BJ (cell line): ENCODE measurements at regions not wholly inside any gene's neighbourhood (a gene's known extent, or its start where the extent isn't known, plus 50 kb on each side); places are given as distances from the start of the nearest gene placed in this dataset.

Experiments
- CTCF ChIA-PET: fragments of 350-600 bp; formaldehyde crosslinking; extraction: SDS; loops from one replicate; lab custom pipeline; 2021; ENCODE audit warnings: antibody characterized with exemption, inconsistent platforms; lab: Yijun Ruan, JAX
- POLR2A ChIA-PET: fragments of 300-600 bp; sonication (Branson Sonifier 250); formaldehyde crosslinking; extraction: SDS; loops from one replicate; lab custom pipeline; 2021; ENCODE audit warnings: antibody characterized with exemption; lab: Charles Lee
- DNase-seq: peaks from one replicate; pipeline ENCODE4 v3.0.0-alpha.2; 2011; ENCODE audit warnings: low read depth
- H3K27me3 ChIP-seq: 2 replicates; pipeline ENCODE4 v1.6.0; 2011; ENCODE audit warnings: low read length; ENCODE audit not compliant: control insufficient read depth, insufficient read depth
- H3K36me3 ChIP-seq: 2 replicates; pipeline ENCODE4 v1.5.1; 2011; ENCODE audit warnings: low read length; ENCODE audit not compliant: control insufficient read depth, insufficient read depth
- H3K4me3 ChIP-seq: 2 replicates; pipeline ENCODE4 v1.5.1; 2011; ENCODE audit warnings: low read depth, mild to moderate bottlenecking, control low read depth, low read length
- TF ChIP-seq, protein P1 (sequence below): IDR thresholded peaks from 2 replicates; pipeline ENCODE4 v1.5.1; 2011; ENCODE audit warnings: low read depth, mild to moderate bottlenecking, control low read depth, inconsistent platforms, low read length, moderate library complexity; ENCODE audit not compliant: insufficient read depth

- no peak for DNase-seq
- Histone ChIP-seq H3K27me3 (no peaks in the 10 kb centered on the region; the same call in 1 of the 2 replicates), H3K36me3 (no peaks in the 10 kb centered on the region), H3K4me3 (no peak overlapping the region)
- TF ChIP-seq, protein P1, sequence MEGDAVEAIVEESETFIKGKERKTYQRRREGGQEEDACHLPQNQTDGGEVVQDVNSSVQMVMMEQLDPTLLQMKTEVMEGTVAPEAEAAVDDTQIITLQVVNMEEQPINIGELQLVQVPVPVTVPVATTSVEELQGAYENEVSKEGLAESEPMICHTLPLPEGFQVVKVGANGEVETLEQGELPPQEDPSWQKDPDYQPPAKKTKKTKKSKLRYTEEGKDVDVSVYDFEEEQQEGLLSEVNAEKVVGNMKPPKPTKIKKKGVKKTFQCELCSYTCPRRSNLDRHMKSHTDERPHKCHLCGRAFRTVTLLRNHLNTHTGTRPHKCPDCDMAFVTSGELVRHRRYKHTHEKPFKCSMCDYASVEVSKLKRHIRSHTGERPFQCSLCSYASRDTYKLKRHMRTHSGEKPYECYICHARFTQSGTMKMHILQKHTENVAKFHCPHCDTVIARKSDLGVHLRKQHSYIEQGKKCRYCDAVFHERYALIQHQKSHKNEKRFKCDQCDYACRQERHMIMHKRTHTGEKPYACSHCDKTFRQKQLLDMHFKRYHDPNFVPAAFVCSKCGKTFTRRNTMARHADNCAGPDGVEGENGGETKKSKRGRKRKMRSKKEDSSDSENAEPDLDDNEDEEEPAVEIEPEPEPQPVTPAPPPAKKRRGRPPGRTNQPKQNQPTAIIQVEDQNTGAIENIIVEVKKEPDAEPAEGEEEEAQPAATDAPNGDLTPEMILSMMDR = no peak
- ChIA-PET POLR2A (no interaction called here), CTCF (no interaction called here)
Observed at GRCh38 chr14:101194373-101195308, 291.1 kb upstream of the RTL1 start.

GRCh38 chr14:101195309-101195901 is 291.9 kb upstream of the RTL1 start:
- ChIA-PET CTCF (no interaction called here), POLR2A (no interaction called here)
- no peaks in the 10 kb centered on the region for H3K36me3 ChIP-seq
- H3K4me3 ChIP-seq = no peak overlapping the region
- DNase-seq = no peak
- no peaks in the 10 kb centered on the region; the same call in 1 of the 2 replicates for H3K27me3 ChIP-seq
- TF ChIP-seq, protein P1 = no peak

DNA sequence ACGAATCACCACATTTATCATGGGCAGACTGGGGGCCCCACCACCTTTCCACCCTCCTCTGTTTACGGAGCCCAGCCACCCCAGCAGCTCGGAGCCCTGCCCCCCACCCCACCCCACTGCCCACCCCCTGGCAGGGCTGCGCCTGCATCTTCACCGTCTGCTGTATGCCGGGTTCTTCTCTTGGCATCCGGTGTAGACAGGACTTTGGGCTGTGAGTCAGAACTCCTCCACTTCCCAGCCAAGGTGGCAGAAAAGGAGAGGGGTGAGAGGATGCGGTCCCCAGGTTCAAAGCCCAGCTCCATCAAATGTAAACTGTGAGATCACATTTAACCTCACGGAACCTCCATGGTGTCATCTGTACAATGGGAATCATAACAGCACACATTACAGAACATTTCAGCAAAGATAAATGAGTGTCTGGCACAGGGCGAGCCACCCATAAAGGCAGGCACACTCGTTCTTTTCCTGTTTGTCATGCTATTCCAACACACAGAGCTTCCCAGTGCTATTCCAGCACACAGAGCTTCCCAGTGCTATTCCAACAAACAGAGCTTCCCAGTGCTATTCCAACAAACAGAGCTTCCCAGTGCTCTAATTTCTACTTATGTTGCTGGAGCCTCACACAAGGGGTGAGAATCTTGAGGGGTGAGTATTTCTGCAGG is 292.7 kb upstream of the RTL1 start:
- ChIA-PET CTCF (interaction anchor here (0.6 kb wide), 1 partner anchor 22 kb away, joined by 3 read pairs; no protein-coding TSS in a partner anchor), POLR2A (no interaction called here)
- DNase-seq = no peak
- TF ChIP-seq, protein P1 = no peak
- H3K36me3 ChIP-seq = no peaks in the 10 kb centered on the region
- no peaks in the 10 kb centered on the region; the same call in 1 of the 2 replicates for H3K27me3 ChIP-seq
- no peak overlapping the region for H3K4me3 ChIP-seq

DNA sequence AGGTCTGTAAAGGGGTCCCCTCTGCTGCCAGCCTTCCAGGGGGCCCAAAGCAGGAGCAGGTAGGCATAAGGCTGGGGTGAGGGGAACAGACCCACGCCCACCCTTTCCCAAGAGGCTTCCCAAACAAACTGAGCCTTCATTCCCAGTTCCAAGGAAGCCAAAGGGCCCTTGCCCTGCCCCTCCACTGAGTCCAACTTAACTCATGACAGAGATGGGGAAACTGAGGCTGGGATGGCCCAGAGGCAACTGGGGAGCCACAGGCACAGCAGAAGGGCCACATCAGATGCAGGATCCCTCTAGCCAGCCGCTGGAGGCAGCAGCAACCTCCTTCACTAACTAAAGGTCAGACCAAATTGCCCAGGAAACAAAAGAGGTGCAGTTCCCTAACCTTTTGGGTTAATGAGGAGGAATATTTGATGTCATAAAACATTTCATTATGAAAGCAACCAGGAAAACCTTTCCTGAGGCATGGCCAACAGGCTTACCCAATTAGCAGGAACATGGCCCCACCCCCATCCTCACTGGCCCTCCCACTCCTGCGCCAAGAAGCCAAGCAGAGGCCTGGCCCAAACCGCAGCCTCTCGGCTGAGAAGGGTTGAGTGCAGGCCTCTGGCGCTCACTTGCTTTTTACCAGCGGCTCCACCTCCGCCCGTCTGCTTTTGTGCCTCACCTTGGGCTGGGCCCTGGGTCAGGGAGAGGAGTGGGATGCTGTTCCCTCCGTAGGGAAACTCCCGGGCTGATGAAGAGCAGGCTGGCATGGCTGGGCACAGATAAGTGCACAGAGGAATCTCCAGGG is 293.5 kb upstream of the RTL1 start:
- ChIA-PET CTCF (interaction anchor here (0.6 kb wide), 2 partner anchors 23 to 66 kb away, joined by 3 read pairs; no protein-coding TSS in a partner anchor), POLR2A (no interaction called here)

More for the DNA sequence above, 293.5 kb upstream of the RTL1 start:
- Histone ChIP-seq H3K27me3 (no peaks in the 10 kb centered on the region; the same call in 1 of the 2 replicates), H3K36me3 (no peaks in the 10 kb centered on the region), H3K4me3 (no peak overlapping the region)
- TF ChIP-seq, protein P1 = no peak
- DNase-seq = no peak
